ENCODE measurements at regions not wholly inside any gene's neighbourhood (a gene's known extent, or its start where the extent isn't known, plus 50 kb on each side); places are given as distances from the start of the nearest gene placed in this dataset.

GRCh38 chr18:29018976-29019375 is 842.0 kb upstream of the CDH2 start:
- TF ChIP-seq REST (IDR thresholded peaks at IDR 0.05; ENCODE audit: insufficient replicate concordance, low read depth) (no peak), POLR2AphosphoS5 (IDR thresholded peaks at IDR 0.05; ENCODE audit: low read depth) (no peak), SPI1 (IDR thresholded peaks at IDR 0.05; ENCODE audit: borderline replicate concordance, low read depth) (no peak)
- no peak for DNase-seq (ENCODE audit: low read depth in 1 of 2, low spot score in 1 of 2)
- Histone ChIP-seq H3K4me3 (replicated peaks; ENCODE audit: insufficient read depth, low read length) (no peak overlapping the region), H3K27ac (replicated peaks) (no peak overlapping the region), H3K27me3 (ENCODE audit: insufficient read depth, poor library complexity, severe bottlenecking) (no peaks in the 10 kb centered on the region)

- H3K27me3 ChIP-seq (ENCODE audit: insufficient read depth, poor library complexity, severe bottlenecking): no peaks in the 10 kb centered on the region
- TF ChIP-seq GABPA (IDR thresholded peaks at IDR 0.05; ENCODE audit: low read depth) (no peak), SPI1 (IDR thresholded peaks at IDR 0.05; ENCODE audit: borderline replicate concordance, low read depth) (no peak), CTCF (IDR thresholded peaks at IDR 0.05; ENCODE audit: insufficient read depth, low read length) (no peak), REST (IDR thresholded peaks at IDR 0.05; ENCODE audit: insufficient replicate concordance, low read depth) (no peak), POLR2AphosphoS5 (IDR thresholded peaks at IDR 0.05; ENCODE audit: low read depth) (no peak)
- DNase-seq (ENCODE audit: low read depth in 1 of 2, low spot score in 1 of 2): no peak
- H3K27ac ChIP-seq (replicated peaks): no peak overlapping the region
- H3K4me3 ChIP-seq (replicated peaks; ENCODE audit: insufficient read depth, low read length): no peak overlapping the region
These were observed 836.0 kb upstream of the CDH2 start for GRCh38 chr18:29012883-29013465.

- Histone ChIP-seq H3K27ac (replicated peaks) (no peak overlapping the region), H3K4me3 (replicated peaks; ENCODE audit: insufficient read depth, low read length) (no peak overlapping the region), H3K27me3 (ENCODE audit: insufficient read depth, poor library complexity, severe bottlenecking) (no peaks in the 10 kb centered on the region)
- no peak for DNase-seq (ENCODE audit: low read depth in 1 of 2, low spot score in 1 of 2)
- TF ChIP-seq SPI1 (IDR thresholded peaks at IDR 0.05; ENCODE audit: borderline replicate concordance, low read depth): no peak
- TF ChIP-seq REST (IDR thresholded peaks at IDR 0.05; ENCODE audit: insufficient replicate concordance, low read depth): no peak
- TF ChIP-seq CTCF (IDR thresholded peaks at IDR 0.05; ENCODE audit: insufficient read depth, low read length): no peak
- TF ChIP-seq POLR2AphosphoS5 (IDR thresholded peaks at IDR 0.05; ENCODE audit: low read depth): no peak
- no peak for TF ChIP-seq GABPA (IDR thresholded peaks at IDR 0.05; ENCODE audit: low read depth)
These were observed 835.4 kb upstream of the CDH2 start for GRCh38 chr18:29012364-29012763.
